Endometrial microvascular endothelial cells (primary cell): ENCODE measurements at regions not wholly inside any gene's neighbourhood (a gene's known extent, or its start where the extent isn't known, plus 50 kb on each side); places are given as distances from the start of the nearest gene placed in this dataset.

ENCODE experiments used
- in situ Hi-C: cut with HindIII; loops from 2 replicates; pipeline ENCODE4 v1.10.0; 2017; ENCODE audit warnings: low sequenced_read_pairs, low pct_unique_long_range_greater_than_20kb; ENCODE audit errors: inconsistent ontology term

DNA sequence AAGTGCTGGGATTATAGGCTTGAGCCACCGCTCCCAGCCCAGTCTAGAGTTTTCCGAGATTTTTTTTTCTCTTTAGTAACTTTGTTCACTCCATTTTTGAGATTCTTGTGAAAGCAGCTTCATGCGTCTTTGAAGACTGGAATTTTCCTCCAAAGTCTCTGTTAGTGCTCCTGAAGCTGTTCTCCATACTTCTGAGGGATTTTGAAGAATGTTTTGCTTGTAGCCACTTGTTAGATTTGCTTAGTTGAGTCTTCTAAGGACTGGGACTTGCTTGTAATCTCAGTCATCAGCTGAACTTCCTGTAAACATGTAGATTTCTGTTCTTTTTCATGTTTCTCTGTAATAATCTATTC is 234.3 kb downstream of the MYCN start:
- in situ Hi-C loops: no loop called here

GRCh38 chr2:16173893-16174692 is 233.7 kb downstream of the MYCN start:
- in situ Hi-C loops: no loop called here

DNA sequence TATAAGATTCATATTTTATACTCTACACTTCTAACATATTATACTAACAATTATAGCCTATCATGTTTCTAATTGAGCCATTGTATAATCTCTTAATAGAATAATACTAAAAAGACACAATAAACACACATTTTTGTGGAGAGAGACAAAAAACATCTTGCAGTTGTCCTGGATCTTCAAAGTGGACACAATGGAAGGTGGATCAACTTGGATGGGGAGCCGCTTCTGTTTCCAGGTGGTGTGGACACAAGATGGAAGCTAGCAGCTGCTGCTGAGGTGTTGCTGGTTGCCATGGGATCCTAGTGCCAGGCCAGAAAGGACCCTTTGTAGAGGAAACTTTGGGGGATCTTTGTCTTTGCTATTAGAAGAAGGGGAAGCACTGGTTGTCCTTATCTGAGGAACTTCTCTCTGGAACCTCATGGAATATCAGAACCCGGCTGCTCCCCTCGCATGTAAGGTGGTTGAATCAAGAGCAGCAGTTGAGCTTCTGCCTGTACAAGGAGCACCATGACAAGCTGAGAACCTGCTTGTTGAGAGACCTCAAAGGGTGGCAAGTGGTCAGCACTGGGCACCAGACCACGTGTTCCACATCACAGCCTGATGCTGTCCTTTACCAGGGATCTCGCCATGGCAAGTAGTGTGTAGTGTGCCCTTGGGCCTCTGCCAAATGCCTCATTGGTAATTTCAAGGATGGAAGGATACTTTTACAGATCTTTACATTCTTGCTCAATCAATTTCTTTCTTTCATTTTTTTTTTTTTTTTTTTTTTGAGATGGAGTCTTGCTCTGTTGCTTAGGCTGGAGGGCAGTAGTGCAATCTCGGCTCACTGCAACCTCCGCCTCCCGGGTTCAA is 232.2 kb downstream of the MYCN start:
- in situ Hi-C loops: no loop called here

DNA sequence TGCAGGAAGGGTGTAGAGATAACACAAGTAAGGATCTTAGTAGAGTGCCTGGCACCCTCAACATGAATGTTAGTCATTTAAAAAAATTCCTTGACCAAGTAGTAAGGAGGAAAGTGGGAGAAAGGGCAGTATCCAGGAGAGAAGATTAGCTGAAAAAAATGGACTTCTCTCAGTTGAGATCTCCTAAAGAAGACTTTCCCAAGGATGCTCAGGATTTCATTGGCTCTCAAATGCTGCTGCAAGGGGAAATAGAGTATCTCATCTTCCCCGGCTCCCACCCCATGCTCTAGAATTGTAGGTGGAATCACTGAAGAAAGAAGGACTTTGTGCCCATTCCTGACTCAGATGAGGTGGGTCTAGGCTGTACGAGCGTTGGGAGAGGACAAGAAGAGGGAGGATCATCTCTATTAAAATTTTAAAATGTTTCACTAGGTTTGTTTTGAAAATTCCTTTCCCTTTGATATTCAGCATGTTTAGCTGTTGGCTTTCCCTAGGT is 231.1 kb downstream of the MYCN start:
- in situ Hi-C loops: no loop called here

DNA sequence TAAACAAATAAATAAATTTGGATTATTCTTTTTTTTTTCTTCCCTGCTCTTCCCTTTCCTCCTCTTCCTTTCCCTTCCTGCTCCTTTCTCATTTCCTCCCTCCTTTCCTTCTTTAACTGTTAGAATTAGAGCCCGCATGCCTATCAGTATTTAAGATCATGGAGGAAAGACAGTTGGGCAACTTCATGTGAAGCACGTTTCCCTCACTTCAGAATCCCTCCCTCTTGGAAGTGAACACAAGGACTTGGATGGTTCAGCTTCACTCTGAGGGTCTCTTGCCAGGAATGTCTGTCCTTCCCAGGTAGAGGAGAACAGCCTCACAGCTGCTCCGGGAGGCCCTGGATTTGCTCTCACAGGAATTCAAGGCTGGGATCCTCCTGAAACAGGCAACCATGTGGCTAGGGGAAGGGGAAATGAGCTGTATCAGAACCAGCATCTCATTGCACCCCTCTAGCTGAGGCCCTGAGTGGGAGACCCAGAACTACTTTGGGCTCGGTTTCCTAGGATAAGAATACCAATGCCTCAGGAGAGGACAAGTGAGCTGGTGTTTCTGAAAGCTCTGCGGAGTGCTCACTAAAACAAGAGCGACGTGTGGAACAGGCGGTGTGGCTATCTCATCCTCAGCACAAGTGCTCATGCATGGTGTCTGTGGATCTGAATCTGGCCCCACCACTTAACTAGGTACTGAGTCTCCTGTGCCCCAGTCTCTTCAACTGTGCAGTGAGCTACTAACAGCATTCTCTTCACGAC is 230.5 kb downstream of the MYCN start:
- in situ Hi-C loops: no loop called here

- in situ Hi-C loops: no loop called here
Observed at GRCh38 chr2:16169381-16169960, 229.1 kb downstream of the MYCN start.

DNA sequence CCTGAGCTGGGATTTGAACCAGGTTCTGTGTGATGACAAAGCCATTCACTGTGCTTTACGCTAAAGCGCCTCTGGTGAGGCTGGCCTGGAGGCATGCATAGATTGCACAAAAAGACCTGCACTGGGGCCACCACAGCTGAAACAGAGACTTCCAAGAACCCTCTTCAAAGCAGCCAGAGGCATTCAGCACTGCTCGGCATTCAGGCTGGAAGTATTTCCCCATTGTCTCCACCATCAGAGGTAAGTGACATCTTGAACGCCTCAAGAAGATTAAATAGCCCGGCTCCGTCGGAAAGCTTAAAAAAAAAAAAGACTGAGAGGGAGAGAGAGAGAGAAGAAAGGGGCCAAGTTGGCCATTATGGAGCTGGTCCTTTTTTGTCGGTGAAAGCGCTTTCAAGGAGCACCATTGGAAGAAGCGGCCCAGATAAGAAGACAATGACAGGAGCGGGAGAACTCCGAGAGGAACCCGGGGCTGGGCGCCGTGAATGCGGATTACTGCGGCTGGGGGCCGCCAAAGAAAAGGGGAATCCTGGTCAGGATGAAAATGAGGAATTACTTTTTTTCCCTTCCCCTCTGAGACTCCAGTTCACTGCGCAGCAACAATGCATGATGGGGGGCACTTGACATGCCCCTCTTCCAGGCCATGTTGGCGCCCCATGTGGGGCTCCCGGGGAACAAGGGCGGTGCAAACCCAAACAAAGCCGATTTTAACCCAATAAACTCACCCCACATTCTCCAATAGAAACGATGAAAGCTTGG is 228.3 kb downstream of the MYCN start:
- in situ Hi-C loops: no loop called here

GRCh38 chr2:16167870-16168426 is 227.6 kb downstream of the MYCN start:
- in situ Hi-C loops: no loop called here

GRCh38 chr2:16167451-16167861 is 227.1 kb downstream of the MYCN start:
- in situ Hi-C loops: no loop called here

DNA sequence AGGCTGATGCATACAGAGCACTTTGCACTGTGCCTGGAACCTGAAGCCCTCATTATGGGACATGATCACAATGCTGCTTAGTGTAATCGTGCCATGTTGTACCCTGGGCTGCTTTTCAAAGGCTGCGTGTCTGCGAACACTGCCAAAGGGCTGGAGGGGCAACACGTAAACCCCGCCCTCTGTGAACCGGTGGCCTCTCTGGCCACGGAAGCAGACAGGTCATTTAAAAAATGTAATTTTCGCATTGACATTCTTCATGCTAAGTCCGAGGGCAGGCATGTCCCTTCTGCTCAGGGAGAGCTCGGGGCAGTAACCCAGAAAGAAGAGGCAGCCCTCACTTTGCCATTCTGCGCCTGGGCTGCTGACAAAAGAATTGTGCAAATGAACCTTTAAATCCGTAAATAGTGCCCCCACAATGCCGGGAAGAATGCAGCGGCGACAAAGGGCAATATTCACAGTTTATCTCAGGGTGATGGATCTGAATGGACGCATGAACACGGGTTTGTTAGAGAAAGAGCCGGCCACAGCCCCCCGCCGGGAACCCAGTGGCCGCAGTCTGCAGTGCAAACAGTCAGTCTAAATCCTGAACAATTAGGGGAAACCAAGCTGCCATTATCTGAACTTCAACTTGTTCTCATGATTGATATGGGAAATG is 226.1 kb downstream of the MYCN start:
- in situ Hi-C loops: no loop called here

- in situ Hi-C loops: no loop called here
Observed at GRCh38 chr2:16165518-16166326, 225.4 kb downstream of the MYCN start.

DNA sequence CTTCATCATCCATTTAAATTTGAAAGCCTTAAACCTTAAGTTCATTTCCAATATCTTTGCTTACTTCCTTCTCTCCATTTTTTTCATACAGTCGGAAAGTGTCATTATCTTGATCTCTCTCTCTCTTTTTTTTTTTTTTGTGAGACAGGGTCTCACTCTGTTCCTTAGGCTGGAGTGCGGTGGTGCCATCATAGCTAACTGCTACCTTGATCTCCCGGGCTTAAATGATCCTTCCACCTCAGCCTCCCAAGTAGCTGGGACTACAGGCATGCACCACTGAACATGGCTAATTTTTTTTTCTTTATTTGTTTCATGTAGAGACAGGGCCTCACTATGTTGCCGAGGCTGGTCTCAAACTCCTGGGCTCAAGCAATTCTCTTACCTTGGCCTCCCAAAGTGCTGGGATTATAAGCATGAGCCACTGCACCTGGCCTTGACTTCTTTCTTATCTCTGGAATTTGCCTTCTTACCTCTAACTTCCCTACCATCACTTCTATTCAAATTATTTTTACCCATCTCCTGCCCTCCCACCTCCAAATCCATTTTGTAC is 222.2 kb downstream of the MYCN start:
- in situ Hi-C loops: no loop called here

DNA sequence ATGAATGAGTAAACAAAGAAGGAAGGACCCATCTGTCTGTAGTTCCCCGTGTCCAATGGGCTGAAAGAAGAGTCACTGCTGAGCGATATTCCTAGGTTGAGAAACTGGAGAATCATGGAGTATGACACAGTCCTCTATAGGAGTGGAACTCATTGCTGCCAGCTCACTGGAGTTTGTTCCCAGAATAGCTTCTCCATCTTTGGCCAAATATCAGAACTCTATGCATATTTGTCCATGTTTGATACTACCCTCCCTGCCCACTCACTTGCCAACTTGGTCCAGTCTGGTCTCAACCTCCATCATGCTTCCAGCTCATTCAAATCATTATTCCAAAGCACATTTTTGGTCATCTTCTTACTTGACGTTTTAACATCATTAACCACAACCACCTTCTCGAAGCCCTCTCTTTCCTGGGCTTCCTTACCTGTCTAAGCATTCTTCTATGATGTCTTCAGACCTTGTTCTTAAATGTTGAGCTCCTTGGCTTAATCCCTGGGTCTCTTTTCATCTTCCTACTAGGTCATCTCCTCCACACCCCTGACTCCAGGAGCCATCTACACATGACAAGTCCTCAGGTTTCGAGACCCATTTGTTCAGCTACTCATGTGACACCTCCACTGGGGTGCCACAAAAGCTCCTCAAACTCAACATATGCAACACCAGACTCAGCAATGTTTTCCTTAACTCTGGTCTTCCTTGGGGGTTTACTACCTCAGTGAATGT is 221.6 kb downstream of the MYCN start:
- in situ Hi-C loops: no loop called here

- in situ Hi-C loops: no loop called here
Observed at GRCh38 chr2:16161085-16161565, 220.8 kb downstream of the MYCN start.

DNA sequence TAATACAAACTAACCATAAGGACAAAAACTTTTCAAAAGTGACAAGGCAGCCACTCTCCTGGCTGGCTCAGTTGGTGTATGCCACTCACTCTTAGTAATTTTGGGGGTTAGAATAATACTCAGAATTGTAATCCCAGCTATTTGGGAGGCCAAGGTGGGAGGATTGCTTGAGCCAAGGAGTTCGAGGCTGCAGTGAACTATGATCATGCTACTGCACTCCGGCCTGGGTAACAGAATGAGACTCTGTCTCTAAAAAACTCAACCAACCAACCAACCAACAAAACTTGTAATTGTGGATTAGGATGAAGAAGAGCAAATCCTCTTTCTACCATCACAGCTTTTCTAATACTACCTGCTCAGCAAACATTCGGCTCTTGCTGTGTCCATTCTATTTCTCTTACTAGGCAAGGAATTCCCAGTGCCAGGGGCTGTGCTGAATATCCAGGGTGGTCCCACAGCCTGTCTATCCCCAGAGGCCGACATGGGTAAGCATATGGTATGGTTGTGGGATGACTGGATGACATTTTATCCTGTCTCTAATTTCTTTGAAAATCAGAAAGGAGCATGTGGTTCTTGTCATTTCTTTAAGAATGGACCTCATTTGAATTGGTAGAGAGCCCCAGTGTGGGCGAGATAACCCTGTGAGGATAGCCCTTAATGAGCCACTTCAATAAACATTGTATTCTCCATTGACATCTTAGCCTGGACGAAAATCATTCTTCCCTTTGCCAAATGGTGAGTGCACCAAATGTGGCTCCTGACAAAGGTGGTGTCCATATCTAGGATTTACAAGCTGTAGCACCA is 220.1 kb downstream of the MYCN start:
- in situ Hi-C loops: no loop called here
